H1 (cell line): ENCODE measurements at regions not wholly inside any gene's neighbourhood (a gene's known extent, or its start where the extent isn't known, plus 50 kb on each side); places are given as distances from the start of the nearest gene placed in this dataset.

Experiments used
- CTCF ChIA-PET: fragments of 300-600 bp; sonication (Branson Sonifier 250); formaldehyde crosslinking; loops from one replicate; lab custom pipeline; 2021; ENCODE audit not compliant: partially characterized antibody; lab: Charles Lee
- POLR2A ChIA-PET: fragments of 300-600 bp; sonication (Branson Sonifier 250); formaldehyde crosslinking; loops from one replicate; lab custom pipeline; 2021; ENCODE audit warnings: inconsistent platforms; ENCODE audit not compliant: partially characterized antibody; lab: Charles Lee
- DNase-seq, 2 experiments: peaks; one replicate each; pipeline versions ENCODE4 v3.0.0 to v3.0.0-alpha.2; 2010 to 2022; ENCODE audit warnings: low spot score in 2 of 2, low read depth in 1 of 2, mixed read lengths in 1 of 2
- FAIRE-seq: peaks from 2 replicates; lab custom pipeline; 2011; peaks lifted over from hg19 to GRCh38; lab: Jason Lieb, UNC
- H2AFZ ChIP-seq: 2 replicates; pipeline ENCODE4 v1.8.1; 2012; ENCODE audit warnings: low read length, inconsistent platforms
- H2AK5ac ChIP-seq: 2 replicates; pipeline ENCODE4 v1.6.1; 2013; ENCODE audit warnings: low read depth, low read length
- H2BK120ac ChIP-seq: replicated peaks from 2 replicates; pipeline ENCODE3; 2013; ENCODE audit warnings: low read depth, low read length, inconsistent platforms
- H2BK12ac ChIP-seq: 2 replicates; pipeline ENCODE4 v1.6.1; 2013; ENCODE audit warnings: low read depth, low read length
- H2BK15ac ChIP-seq: 2 replicates; pipeline ENCODE4 v1.6.1; 2013; ENCODE audit warnings: low read length
- H2BK20ac ChIP-seq: 2 replicates; pipeline ENCODE4 v1.6.1; 2013; ENCODE audit warnings: low read length
- H2BK5ac ChIP-seq: 2 replicates; pipeline ENCODE4 v1.6.1; 2013; ENCODE audit warnings: low read depth, low read length
- H3K14ac ChIP-seq: 2 replicates; pipeline ENCODE4 v1.6.1; 2013; ENCODE audit warnings: inconsistent platforms; ENCODE audit not compliant: insufficient read length
- H3K18ac ChIP-seq: 2 replicates; pipeline ENCODE4 v1.6.1; 2013; ENCODE audit warnings: low read length; ENCODE audit errors: extremely low read depth
- H3K23ac ChIP-seq: 2 replicates; pipeline ENCODE4 v1.6.1; 2013; ENCODE audit warnings: inconsistent platforms; ENCODE audit not compliant: insufficient read length
- H3K23me2 ChIP-seq: 2 replicates; pipeline ENCODE4 v1.6.1; 2013; ENCODE audit warnings: low read depth, low read length
- H3K27ac ChIP-seq: 2 replicates; pipeline ENCODE4 v1.6.1; 2011; ENCODE audit warnings: low read depth, low read length, inconsistent platforms
- H3K27me3 ChIP-seq, 4 experiments: replicated peaks in 1 of 4; 1 replicate in 1 of 4; 2 replicates in 3 of 4; pipeline versions ENCODE4 v1.6.1 to v1.8.1; 2011 to 2013; ENCODE audit warnings: low read length in 3 of 4, mild to moderate bottlenecking in 3 of 4, inconsistent platforms in 2 of 4, mixed read lengths in 2 of 4, moderate library complexity in 1 of 4; ENCODE audit not compliant: control insufficient read depth in 3 of 4, insufficient read depth in 3 of 4; ENCODE audit errors: extremely low read depth in 1 of 4
- H3K36me3 ChIP-seq, 4 experiments: 2 replicates each; pipeline versions ENCODE4 v1.6.1 to v1.8.1; 2011 to 2013; ENCODE audit warnings: mild to moderate bottlenecking in 4 of 4, low read length in 3 of 4, moderate library complexity in 2 of 4, control low read depth in 1 of 4, inconsistent platforms in 1 of 4; ENCODE audit not compliant: insufficient read depth in 4 of 4, control insufficient read depth in 2 of 4
- H3K4ac ChIP-seq: replicated peaks from 2 replicates; pipeline ENCODE3; 2013; ENCODE audit warnings: low read length, low read depth, mixed read lengths, inconsistent platforms; ENCODE audit not compliant: insufficient read length
- H3K4me1 ChIP-seq, 4 experiments: replicated peaks in 1 of 4; 1 replicate in 1 of 4; 2 replicates in 3 of 4; pipeline versions ENCODE4 v1.6.1 to v1.8.1; 2011 to 2013; ENCODE audit warnings: low read length in 3 of 4, inconsistent platforms in 2 of 4, mixed read lengths in 1 of 4; ENCODE audit not compliant: insufficient read depth in 4 of 4, control insufficient read depth in 3 of 4
- H3K4me2 ChIP-seq, 2 experiments: 2 replicates each; pipeline versions ENCODE4 v1.6.1 to v1.8.1; 2011 to 2013; ENCODE audit warnings: low read depth in 2 of 2, low read length in 2 of 2, control low read depth in 1 of 2, inconsistent platforms in 1 of 2, mild to moderate bottlenecking in 1 of 2; ENCODE audit not compliant: insufficient read depth in 1 of 2
- H3K4me3 ChIP-seq, 4 experiments: fragments of 200-600, 300-600 bp in 1 of 4; sonication (generic), shearing (Covaris generic), sonication (Bioruptor Twin) in 1 of 4; 2 replicates each; pipeline versions ENCODE4 v1.5.1 to v1.8.1; 2011 to 2016; ENCODE audit warnings: low read length in 4 of 4, low read depth in 3 of 4, control low read depth in 2 of 4, inconsistent platforms in 2 of 4, mild to moderate bottlenecking in 2 of 4, mixed read lengths in 1 of 4, moderate library complexity in 1 of 4; ENCODE audit not compliant: insufficient read depth in 2 of 4; ENCODE audit errors: extremely low read depth in 1 of 4
- H3K56ac ChIP-seq: replicated peaks from 2 replicates; pipeline ENCODE3; 2013; ENCODE audit warnings: low read depth, mild to moderate bottlenecking, mixed read lengths, low read length, inconsistent platforms; ENCODE audit not compliant: insufficient read length
- H3K79me1 ChIP-seq: 2 replicates; pipeline ENCODE4 v1.6.1; 2013; ENCODE audit warnings: low read depth, low read length, control low read depth
- H3K79me2 ChIP-seq, 2 experiments: 2 replicates each; pipeline versions ENCODE4 v1.6.1 to v1.8.1; 2012 to 2013; ENCODE audit warnings: low read length in 2 of 2, mild to moderate bottlenecking in 2 of 2, inconsistent platforms in 1 of 2; ENCODE audit not compliant: insufficient read depth in 2 of 2, control insufficient read depth in 1 of 2
- H3K9ac ChIP-seq, 4 experiments: replicated peaks in 1 of 4; 1 replicate in 1 of 4; 2 replicates in 3 of 4; pipeline versions ENCODE4 v1.6.1 to v1.8.1; 2011 to 2013; ENCODE audit warnings: low read depth in 3 of 4, low read length in 3 of 4, control low read depth in 2 of 4, mild to moderate bottlenecking in 2 of 4, moderate library complexity in 2 of 4, inconsistent platforms in 1 of 4; ENCODE audit errors: extremely low read depth in 1 of 4
- H3K9me3 ChIP-seq, 2 experiments: 2 replicates each; pipeline versions ENCODE4 v1.6.1 to v1.8.1; 2012 to 2013; ENCODE audit warnings: mild to moderate bottlenecking in 2 of 2, moderate library complexity in 2 of 2, control low read depth in 1 of 2, inconsistent platforms in 1 of 2, low read depth in 1 of 2, low read length in 1 of 2, mixed read lengths in 1 of 2; ENCODE audit not compliant: insufficient read depth in 2 of 2
- H4K20me1 ChIP-seq, 2 experiments: replicated peaks in 1 of 2; 2 replicates each; pipeline versions ENCODE3 to v1.8.1; 2011 to 2013; ENCODE audit warnings: inconsistent platforms in 2 of 2, low read length in 2 of 2, mild to moderate bottlenecking in 1 of 2; ENCODE audit not compliant: insufficient read depth in 2 of 2, control insufficient read depth in 1 of 2
- H4K5ac ChIP-seq: 2 replicates; pipeline ENCODE4 v1.6.1; 2013; ENCODE audit warnings: low read length, low read depth, mixed read lengths, inconsistent platforms; ENCODE audit not compliant: insufficient read length
- H4K8ac ChIP-seq: 2 replicates; pipeline ENCODE4 v1.8.0; 2013; ENCODE audit warnings: mild to moderate bottlenecking, moderate library complexity, low read length, inconsistent platforms; ENCODE audit not compliant: insufficient read depth; ENCODE audit errors: extremely low read depth
- H4K91ac ChIP-seq: replicated peaks from 2 replicates; pipeline ENCODE3; 2013; ENCODE audit warnings: low read length, mixed read lengths, inconsistent platforms; ENCODE audit not compliant: insufficient read length
- ASH2L ChIP-seq: fragments of 200-600, 300-600 bp; sonication (generic); IDR thresholded peaks from one replicate; pipeline ENCODE4 v1.7.1; 2017; ENCODE audit warnings: low read length
- BCL11A ChIP-seq, 2 experiments: IDR thresholded peaks; one replicate each; pipeline ENCODE4 v1.6.1; 2011; ENCODE audit warnings: low read depth in 2 of 2, low read length in 2 of 2, mild to moderate bottlenecking in 2 of 2
- CBX5 ChIP-seq: fragments of 300-800, 300-1000 bp; sonication (generic); IDR thresholded peaks from 2 replicates; pipeline ENCODE4 v1.7.1; 2016; ENCODE audit warnings: antibody characterized with exemption, low read length, low read depth
- FOSL1 ChIP-seq: IDR thresholded peaks from 2 replicates; pipeline ENCODE4 v1.6.1; 2011; ENCODE audit warnings: mild to moderate bottlenecking, low read depth, low read length, moderate library complexity; ENCODE audit not compliant: insufficient read depth
- GTF2F1 ChIP-seq: IDR thresholded peaks from 2 replicates; pipeline ENCODE4 v1.6.1; 2012; ENCODE audit warnings: low read depth, low read length, improper control_type of control experiment, borderline replicate concordance
- HDAC2 ChIP-seq, 2 experiments: fragments of 300-600 bp in 1 of 2; sonication (generic) in 1 of 2; IDR thresholded peaks; 2 replicates each; pipeline ENCODE4 v1.6.1; 2011 to 2012; ENCODE audit warnings: low read depth in 2 of 2, low read length in 2 of 2, mild to moderate bottlenecking in 2 of 2, moderate library complexity in 2 of 2, borderline replicate concordance in 1 of 2, inconsistent platforms in 1 of 2
- KDM4A ChIP-seq: IDR thresholded peaks from one replicate; pipeline ENCODE4 v1.7.1; 2012; ENCODE audit warnings: low read depth, mild to moderate bottlenecking, moderate library complexity, low read length, inconsistent platforms; ENCODE audit not compliant: severe bottlenecking
- POLR2A ChIP-seq, 2 experiments: IDR thresholded peaks; 1 replicate in 1 of 2; 2 replicates in 1 of 2; pipeline ENCODE4 v1.6.1; 2011; ENCODE audit warnings: low read depth in 2 of 2, low read length in 2 of 2, mild to moderate bottlenecking in 2 of 2; ENCODE audit errors: control extremely low read depth in 1 of 2
- POLR2AphosphoS5 ChIP-seq: IDR thresholded peaks from 2 replicates; pipeline ENCODE4 v1.6.1; 2011; ENCODE audit warnings: low read depth, low read length
- TEAD4 ChIP-seq: IDR thresholded peaks from 2 replicates; pipeline ENCODE4 v1.6.1; 2012; ENCODE audit warnings: low read depth, low read length, inconsistent platforms, mixed read lengths
- WGBS, 2 experiments: shearing (Covaris generic) in 1 of 2; methylation state at CpG; one replicate each; pipeline versions ENCODE4 v1.1.6 to v1.1.7; 2013 to 2015; ENCODE audit warnings: low lambda C conversion rate in 2 of 2, mixed read lengths in 2 of 2, inconsistent platforms in 1 of 2, low coverage in 1 of 2, missing lambda C conversion rate in 1 of 2; ENCODE audit not compliant: insufficient replicate concordance in 2 of 2, insufficient coverage in 1 of 2, insufficient read length in 1 of 2; ENCODE audit errors: extremely low coverage in 1 of 2, missing lambda C conversion rate in 1 of 2; 5-methylcytosine and 5-hydroxymethylcytosine counted together
- TF ChIP-seq, protein P1 (sequence below), 3 experiments: IDR thresholded peaks; 1 replicate in 2 of 3; 2 replicates in 1 of 3; pipeline versions ENCODE4 v1.5.1 to v1.6.1; 2011; ENCODE audit warnings: low read length in 3 of 3, mild to moderate bottlenecking in 3 of 3, inconsistent platforms in 2 of 3, low read depth in 1 of 3, moderate library complexity in 1 of 3; ENCODE audit not compliant: insufficient read depth in 1 of 3; ENCODE audit errors: control extremely low read depth in 1 of 3

DNA sequence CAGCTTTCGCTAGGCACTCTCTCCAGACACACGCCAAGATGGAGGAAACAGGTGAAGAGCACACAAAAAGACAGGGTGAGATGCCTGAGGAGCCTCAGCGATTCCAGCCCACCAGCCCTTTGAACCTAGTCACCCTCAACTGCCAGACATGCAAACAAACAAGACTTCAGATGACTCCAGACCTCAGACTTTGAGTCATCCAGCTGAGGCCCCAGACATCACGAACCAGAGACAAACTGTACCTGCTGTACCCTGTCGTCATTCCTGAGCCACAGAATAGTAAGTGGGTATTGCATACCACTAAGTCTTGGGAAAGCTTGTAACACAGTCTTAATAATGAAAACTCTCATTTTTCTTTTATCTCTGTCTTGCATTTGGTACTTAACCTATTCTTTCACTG is 126.6 kb upstream of the LSM8 start:
- Histone ChIP-seq H3K9ac (no peak overlapping the region), H2AK5ac (no peak overlapping the region), H3K4me3 (no peak overlapping the region), H3K14ac (no peak overlapping the region), H4K91ac (no peak overlapping the region), H4K20me1 (no peaks in the 10 kb centered on the region), H3K23me2 (peaks cover 2% of the 10 kb centered on the region; the same call in 1 of the 2 replicates), H2BK12ac (no peak overlapping the region), H3K56ac (no peak overlapping the region), H3K79me1 (no peaks in the 10 kb centered on the region), H4K8ac (no peak overlapping the region), H3K27me3 (peaks cover 0 to 1% (median 0%) of the 10 kb centered on the region in 4 experiments; a peak in 1 of 7 replicates), H3K27ac (no peak overlapping the region), H3K79me2 (no peaks in the 10 kb centered on the region), H3K36me3 (no peaks in the 10 kb centered on the region), H3K18ac (no peak overlapping the region), H3K4ac (no peak overlapping the region), H2BK20ac (no peak overlapping the region), H3K4me2 (no peak overlapping the region), H4K5ac (no peak overlapping the region), H2AFZ (no peak overlapping the region), H2BK15ac (no peak overlapping the region), H3K4me1 (no peaks in the 10 kb centered on the region), H3K23ac (no peak overlapping the region), H3K9me3 (no peaks in the 10 kb centered on the region), H2BK120ac (no peak overlapping the region), H2BK5ac (no peak overlapping the region)
- WGBS, 2 experiments, result 86% methylated on average over 5 of the region's 5 CpGs; no CpG with 5 or more reads in 1 of the 2 experiments
- POLR2A ChIA-PET, result no interaction called here
- no peak for FAIRE-seq
- DNase-seq, result no peak
- CTCF ChIA-PET, result interaction anchor here (0.9 kb wide), 1 partner anchor 18 kb away, joined by 3 read pairs; no protein-coding TSS in a partner anchor
- TF ChIP-seq BCL11A (IDR thresholded peaks at IDR 0.05; ENCODE audit: low read depth in 2 of 2, low read length in 2 of 2) (no peak), KDM4A (no peak), ASH2L (no peak), CBX5 (no peak), FOSL1 (no peak), HDAC2 (IDR thresholded peaks at IDR 0.05; ENCODE audit: borderline replicate concordance in 1 of 2, low read depth in 2 of 2, low read length in 2 of 2) (no peak), POLR2AphosphoS5 (no peak), GTF2F1 (no peak), TEAD4 (no peak), POLR2A (IDR thresholded peaks at IDR 0.05; ENCODE audit: control extremely low read depth in 1 of 2, low read depth in 2 of 2, low read length in 2 of 2) (no peak)
- TF ChIP-seq, protein P1, sequence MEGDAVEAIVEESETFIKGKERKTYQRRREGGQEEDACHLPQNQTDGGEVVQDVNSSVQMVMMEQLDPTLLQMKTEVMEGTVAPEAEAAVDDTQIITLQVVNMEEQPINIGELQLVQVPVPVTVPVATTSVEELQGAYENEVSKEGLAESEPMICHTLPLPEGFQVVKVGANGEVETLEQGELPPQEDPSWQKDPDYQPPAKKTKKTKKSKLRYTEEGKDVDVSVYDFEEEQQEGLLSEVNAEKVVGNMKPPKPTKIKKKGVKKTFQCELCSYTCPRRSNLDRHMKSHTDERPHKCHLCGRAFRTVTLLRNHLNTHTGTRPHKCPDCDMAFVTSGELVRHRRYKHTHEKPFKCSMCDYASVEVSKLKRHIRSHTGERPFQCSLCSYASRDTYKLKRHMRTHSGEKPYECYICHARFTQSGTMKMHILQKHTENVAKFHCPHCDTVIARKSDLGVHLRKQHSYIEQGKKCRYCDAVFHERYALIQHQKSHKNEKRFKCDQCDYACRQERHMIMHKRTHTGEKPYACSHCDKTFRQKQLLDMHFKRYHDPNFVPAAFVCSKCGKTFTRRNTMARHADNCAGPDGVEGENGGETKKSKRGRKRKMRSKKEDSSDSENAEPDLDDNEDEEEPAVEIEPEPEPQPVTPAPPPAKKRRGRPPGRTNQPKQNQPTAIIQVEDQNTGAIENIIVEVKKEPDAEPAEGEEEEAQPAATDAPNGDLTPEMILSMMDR (IDR thresholded peaks at IDR 0.05; ENCODE audit: control extremely low read depth in 1 of 3, insufficient read depth in 1 of 3, low read depth in 1 of 3, low read length in 3 of 3), result no peak
